ENCODE measurements at regions not wholly inside any gene's neighbourhood (a gene's known extent, or its start where the extent isn't known, plus 50 kb on each side); places are given as distances from the start of the nearest gene placed in this dataset.

- no peak overlapping the region for H3K27ac ChIP-seq
- no peak for ATAC-seq
- no peaks in the 10 kb centered on the region for H3K27me3 ChIP-seq
- H3K4me3 ChIP-seq = no peak overlapping the region
- H3K9me3 ChIP-seq = no peaks in the 10 kb centered on the region
- TF ChIP-seq, protein P1, sequence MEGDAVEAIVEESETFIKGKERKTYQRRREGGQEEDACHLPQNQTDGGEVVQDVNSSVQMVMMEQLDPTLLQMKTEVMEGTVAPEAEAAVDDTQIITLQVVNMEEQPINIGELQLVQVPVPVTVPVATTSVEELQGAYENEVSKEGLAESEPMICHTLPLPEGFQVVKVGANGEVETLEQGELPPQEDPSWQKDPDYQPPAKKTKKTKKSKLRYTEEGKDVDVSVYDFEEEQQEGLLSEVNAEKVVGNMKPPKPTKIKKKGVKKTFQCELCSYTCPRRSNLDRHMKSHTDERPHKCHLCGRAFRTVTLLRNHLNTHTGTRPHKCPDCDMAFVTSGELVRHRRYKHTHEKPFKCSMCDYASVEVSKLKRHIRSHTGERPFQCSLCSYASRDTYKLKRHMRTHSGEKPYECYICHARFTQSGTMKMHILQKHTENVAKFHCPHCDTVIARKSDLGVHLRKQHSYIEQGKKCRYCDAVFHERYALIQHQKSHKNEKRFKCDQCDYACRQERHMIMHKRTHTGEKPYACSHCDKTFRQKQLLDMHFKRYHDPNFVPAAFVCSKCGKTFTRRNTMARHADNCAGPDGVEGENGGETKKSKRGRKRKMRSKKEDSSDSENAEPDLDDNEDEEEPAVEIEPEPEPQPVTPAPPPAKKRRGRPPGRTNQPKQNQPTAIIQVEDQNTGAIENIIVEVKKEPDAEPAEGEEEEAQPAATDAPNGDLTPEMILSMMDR (IDR thresholded peaks at IDR 0.05) = no peak
- H3K36me3 ChIP-seq = no peaks in the 10 kb centered on the region
- H3K4me1 ChIP-seq = no peaks in the 10 kb centered on the region
- intact Hi-C loops (cut with DNase I) = no loop called here
- no peak for DNase-seq
Observed at GRCh38 chr12:118694128-118694775, 287.1 kb upstream of the SRRM4 start.

GRCh38 chr12:118704527-118705241 lies 276.7 kb upstream of the SRRM4 start:
- Histone ChIP-seq H3K4me1 (no peaks in the 10 kb centered on the region), H3K27me3 (no peaks in the 10 kb centered on the region), H3K9me3 (no peaks in the 10 kb centered on the region), H3K27ac (no peak overlapping the region), H3K36me3 (no peaks in the 10 kb centered on the region), H3K4me3 (no peak overlapping the region)
- intact Hi-C loops (cut with DNase I) = no loop called here
- DNase-seq = no peak
- no peak for ATAC-seq
- TF ChIP-seq, protein P1 (IDR thresholded peaks at IDR 0.05) = no peak

GRCh38 chr12:118706437-118706836 lies 274.9 kb upstream of the SRRM4 start:
- Histone ChIP-seq H3K36me3 (no peaks in the 10 kb centered on the region), H3K27ac (no peak overlapping the region), H3K27me3 (no peaks in the 10 kb centered on the region), H3K4me1 (no peaks in the 10 kb centered on the region), H3K4me3 (no peak overlapping the region), H3K9me3 (no peaks in the 10 kb centered on the region)
- intact Hi-C loops (cut with DNase I) = no loop called here
- TF ChIP-seq, protein P1 (IDR thresholded peaks at IDR 0.05) = no peak
- no peak for ATAC-seq
- no peak for DNase-seq

- no peak for ATAC-seq
- H3K36me3 ChIP-seq = no peaks in the 10 kb centered on the region
Observed at GRCh38 chr12:118709946-118710345, 271.4 kb upstream of the SRRM4 start.

DNA sequence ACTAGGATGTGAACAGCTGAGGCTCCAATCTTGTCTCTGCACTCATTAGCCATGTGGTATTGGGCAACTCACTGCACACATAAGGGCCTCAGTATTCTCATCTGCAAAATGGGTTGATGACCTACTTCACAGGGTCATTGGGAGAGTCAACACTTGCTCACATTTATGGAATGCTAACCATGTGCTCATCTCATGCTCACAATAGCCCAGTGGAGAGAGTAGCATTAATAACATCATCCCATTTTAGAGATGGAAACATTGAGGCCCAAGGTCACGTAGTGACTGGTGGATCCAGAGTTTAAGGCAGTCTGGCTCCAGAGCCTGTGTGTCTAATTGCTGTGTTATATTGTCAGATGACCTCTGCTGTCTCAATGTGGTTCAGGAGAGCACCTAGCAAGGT lies 270.2 kb upstream of the SRRM4 start:
- H3K4me3 ChIP-seq = no peak overlapping the region
- no peaks in the 10 kb centered on the region for H3K36me3 ChIP-seq
- no peak overlapping the region for H3K27ac ChIP-seq
- TF ChIP-seq, protein P1 (IDR thresholded peaks at IDR 0.05) = no peak
- intact Hi-C loops (cut with DNase I) = no loop called here
- H3K9me3 ChIP-seq = no peaks in the 10 kb centered on the region
- no peak for DNase-seq
- H3K4me1 ChIP-seq = no peaks in the 10 kb centered on the region
- peaks cover 6% of the 10 kb centered on the region for H3K27me3 ChIP-seq
- no peak for ATAC-seq

More at GRCh38 chr12:118709946-118710345, 271.4 kb upstream of the SRRM4 start:
- Histone ChIP-seq H3K27me3 (peaks cover 6% of the 10 kb centered on the region), H3K27ac (no peak overlapping the region), H3K4me1 (no peaks in the 10 kb centered on the region), H3K4me3 (no peak overlapping the region), H3K9me3 (no peaks in the 10 kb centered on the region)
- no peak for DNase-seq
- TF ChIP-seq, protein P1 (IDR thresholded peaks at IDR 0.05) = no peak
- intact Hi-C loops (cut with DNase I) = no loop called here

Measured in upper lobe of right lung (tissue), 1 donor.